GM19328 (cell line): ENCODE measurements at regions not wholly inside any gene's neighbourhood (a gene's known extent, or its start where the extent isn't known, plus 50 kb on each side); places are given as distances from the start of the nearest gene placed in this dataset.
"Not testable (repeated sequence)": the region's sequence is repeated elsewhere in the genome, so short reads cannot be mapped to it uniquely, and the experiment has no call there.

Experiments
- ATAC-seq: cut with Tn5 transposase; IDR thresholded peaks from one replicate; pipeline ENCODE4 v1.9.1; 2021; ENCODE audit warnings: mild to moderate bottlenecking, moderate library complexity; ENCODE audit not compliant: unreplicated experiment

GRCh38 chr4:33453916-33454315 lies 2733.7 kb downstream of the PCDH7 start:
- no peak for ATAC-seq

GRCh38 chr4:33465565-33465964 lies 2745.4 kb downstream of the PCDH7 start:
- no peak for ATAC-seq

GRCh38 chr4:33467291-33467690 lies 2747.1 kb downstream of the PCDH7 start:
- ATAC-seq, result no peak

- no peak for ATAC-seq
Measured at GRCh38 chr4:33470805-33471204, 2750.6 kb downstream of the PCDH7 start.

- no peak for ATAC-seq
Measured at GRCh38 chr4:33477715-33478114, 2757.5 kb downstream of the PCDH7 start.

GRCh38 chr4:33482773-33483172 lies 2761.5 kb downstream of the ARAP2 start:
- no peak for ATAC-seq

GRCh38 chr4:33485111-33485510 lies 2759.2 kb downstream of the ARAP2 start:
- ATAC-seq, result no peak

- ATAC-seq, result no peak
Measured at GRCh38 chr4:33493231-33493630, 2751.1 kb downstream of the ARAP2 start.

GRCh38 chr4:33494150-33494549 lies 2750.2 kb downstream of the ARAP2 start:
- ATAC-seq, result no peak

GRCh38 chr4:33501587-33501986 lies 2742.7 kb downstream of the ARAP2 start:
- ATAC-seq, result not testable (repeated sequence)

GRCh38 chr4:33512397-33512796 lies 2731.9 kb downstream of the ARAP2 start:
- no peak for ATAC-seq

- no peak for ATAC-seq
Measured at GRCh38 chr4:33518856-33519255, 2725.5 kb downstream of the ARAP2 start.

- no peak for ATAC-seq
Measured at GRCh38 chr4:33532821-33533220, 2711.5 kb downstream of the ARAP2 start.

- no peak for ATAC-seq
Measured at GRCh38 chr4:33536898-33537297, 2707.4 kb downstream of the ARAP2 start.

GRCh38 chr4:33537527-33537926 lies 2706.8 kb downstream of the ARAP2 start:
- ATAC-seq, result no peak

- no peak for ATAC-seq
Measured at GRCh38 chr4:33543941-33544450, 2700.3 kb downstream of the ARAP2 start.

GRCh38 chr4:33551244-33551643 lies 2693.1 kb downstream of the ARAP2 start:
- ATAC-seq, result no peak

GRCh38 chr4:33561259-33561658 lies 2683.1 kb downstream of the ARAP2 start:
- no peak for ATAC-seq

GRCh38 chr4:33566649-33567048 lies 2677.7 kb downstream of the ARAP2 start:
- ATAC-seq, result no peak

GRCh38 chr4:33577791-33578190 lies 2666.5 kb downstream of the ARAP2 start:
- no peak for ATAC-seq

- no peak for ATAC-seq
Measured at GRCh38 chr4:33579951-33580350, 2664.4 kb downstream of the ARAP2 start.

GRCh38 chr4:33592701-33593100 lies 2651.6 kb downstream of the ARAP2 start:
- no peak for ATAC-seq

- no peak for ATAC-seq
Measured at GRCh38 chr4:33606951-33607350, 2637.4 kb downstream of the ARAP2 start.

GRCh38 chr4:33616121-33616520 lies 2628.2 kb downstream of the ARAP2 start:
- ATAC-seq, result no peak
